B cell (primary cell): ENCODE measurements at regions not wholly inside any gene's neighbourhood (a gene's known extent, or its start where the extent isn't known, plus 50 kb on each side); places are given as distances from the start of the nearest gene placed in this dataset.

ENCODE experiments used
- ATAC-seq: fragments of 200-7000 bp; cut with Tn5 transposase; one replicate; pipeline ENCODE4 v1.10.0; 2021; ENCODE audit warnings: low read depth, mild to moderate bottlenecking, moderate number of reproducible peaks, moderate library complexity
- CTCF ChIA-PET: fragments of 350-600 bp; sonication (Branson Sonifier 250); formaldehyde crosslinking; loops from one replicate; lab custom pipeline; 2021; ENCODE audit warnings: antibody characterized with exemption, inconsistent platforms; lab: Charles Lee
- POLR2A ChIA-PET: fragments of 350-600 bp; sonication (Branson Sonifier 250); formaldehyde crosslinking; loops from one replicate; lab custom pipeline; 2021; ENCODE audit warnings: antibody characterized with exemption; lab: Charles Lee
- DNase-seq: peaks from one replicate; pipeline ENCODE4 v3.0.0; 2013
- H2AFZ ChIP-seq: 2 replicates; pipeline ENCODE4 v1.6.1; 2012; ENCODE audit warnings: mild to moderate bottlenecking, low read depth, low read length; ENCODE audit not compliant: insufficient read depth, poor library complexity, severe bottlenecking
- H3K27ac ChIP-seq, 2 donors: 1 replicate in 1 of 2; 2 replicates in 1 of 2; pipeline ENCODE4 v1.5.1; 2012 to 2013; ENCODE audit warnings: low read length in 2 of 2, mild to moderate bottlenecking in 2 of 2, moderate library complexity in 1 of 2
- H3K27me3 ChIP-seq, 4 experiments: fragments of 200-600 bp in 1 of 4; sonication (generic) in 1 of 4; replicated peaks in 1 of 4; 1 replicate in 2 of 4; 2 replicates in 2 of 4; pipeline versions ENCODE4 v1.6.1 to v1.7.0; 2013 to 2016; ENCODE audit warnings: low read length in 3 of 4, mild to moderate bottlenecking in 2 of 4, mixed read lengths in 1 of 4, moderate library complexity in 1 of 4; ENCODE audit not compliant: insufficient read depth in 4 of 4, control insufficient read depth in 3 of 4; ENCODE audit errors: control extremely low read depth in 1 of 4
- H3K36me3 ChIP-seq, 2 experiments: replicated peaks in 1 of 2; 1 replicate in 1 of 2; 2 replicates in 1 of 2; pipeline versions ENCODE4 v1.6.1 to v1.7.1; 2013; ENCODE audit warnings: low read length in 1 of 2; ENCODE audit not compliant: insufficient read depth in 2 of 2, control insufficient read depth in 1 of 2; ENCODE audit errors: control extremely low read depth in 1 of 2, extremely low read depth in 1 of 2
- H3K4me1 ChIP-seq, 2 donors: fragments of 200-600 bp in 1 of 2; sonication (generic) in 1 of 2; 1 replicate in 1 of 2; 2 replicates in 1 of 2; pipeline versions ENCODE4 v1.5.1 to v1.6.1; 2013 to 2017; ENCODE audit warnings: low read length in 2 of 2; ENCODE audit not compliant: control insufficient read depth in 2 of 2, insufficient read depth in 2 of 2
- H3K4me2 ChIP-seq: replicated peaks from 2 replicates; pipeline ENCODE3; 2012; ENCODE audit warnings: mild to moderate bottlenecking, low read depth, low read length; ENCODE audit not compliant: poor library complexity, severe bottlenecking
- H3K4me3 ChIP-seq, 5 experiments: fragments of 200-600 bp in 1 of 5; sonication (generic) in 1 of 5; 1 replicate in 3 of 5; 2 replicates in 2 of 5; pipeline versions ENCODE4 v1.5.1 to v1.7.0; 2011 to 2016; ENCODE audit warnings: low read length in 4 of 5, mild to moderate bottlenecking in 4 of 5, low read depth in 2 of 5, control low read depth in 1 of 5, moderate library complexity in 1 of 5; ENCODE audit not compliant: insufficient read depth in 1 of 5; ENCODE audit errors: control extremely low read depth in 1 of 5, extremely low read depth in 1 of 5
- H3K79me2 ChIP-seq: fragments of 200-600 bp; sonication (generic); one replicate; pipeline ENCODE4 v1.6.0; 2016; ENCODE audit warnings: low read length; ENCODE audit not compliant: control insufficient read depth, insufficient read depth
- H3K9ac ChIP-seq: fragments of 200-600 bp; sonication (generic); 2 replicates; pipeline ENCODE4 v1.6.1; 2017; ENCODE audit warnings: mild to moderate bottlenecking, low read length, moderate library complexity
- H3K9me3 ChIP-seq, 3 donors: one replicate each; pipeline versions ENCODE4 v1.6.1 to v1.7.1; 2013; ENCODE audit warnings: low read length in 2 of 3; ENCODE audit not compliant: control insufficient read depth in 2 of 3, insufficient read depth in 1 of 3; ENCODE audit errors: control extremely low read depth in 1 of 3
- H4K20me1 ChIP-seq: 2 replicates; pipeline ENCODE4 v1.6.0; 2012; ENCODE audit warnings: mild to moderate bottlenecking, low read length; ENCODE audit not compliant: insufficient read depth, control insufficient read depth, poor library complexity, severe bottlenecking
- H3K27ac Mint-ChIP-seq: one replicate; pipeline ENCODE4 v1.8.0; 2021; ENCODE audit warnings: mixed read lengths
- H3K27me3 Mint-ChIP-seq: one replicate; pipeline ENCODE4 v1.8.0; 2021; ENCODE audit warnings: mixed read lengths
- H3K4me1 Mint-ChIP-seq: one replicate; pipeline ENCODE4 v1.8.0; 2021; ENCODE audit warnings: mixed read lengths
- H3K4me3 Mint-ChIP-seq: one replicate; pipeline ENCODE4 v1.8.0; 2021; ENCODE audit warnings: mixed read lengths
- H3K9me3 Mint-ChIP-seq: one replicate; pipeline ENCODE4 v1.8.0; 2022; ENCODE audit warnings: mixed read lengths; ENCODE audit not compliant: insufficient read depth
- CTCF ChIP-seq: fragments of 200-600 bp; IDR thresholded peaks from one replicate; pipeline ENCODE4 v1.8.0; 2022; ENCODE audit warnings: antibody characterized with exemption, mild to moderate bottlenecking
- EZH2 ChIP-seq: IDR thresholded peaks from 2 replicates; pipeline ENCODE4 v1.6.1; 2012; ENCODE audit warnings: borderline replicate concordance, low read depth, mild to moderate bottlenecking, moderate library complexity, low read length; ENCODE audit not compliant: insufficient read depth, poor library complexity, severe bottlenecking
- WGBS: methylation state at CpG from one replicate; pipeline ENCODE4 v1.1.5; 2013; ENCODE audit warnings: missing lambda C conversion rate; ENCODE audit not compliant: insufficient coverage; 5-methylcytosine and 5-hydroxymethylcytosine counted together
- intact Hi-C: fragments of 100-400 bp; cut with micrococcal nuclease; formaldehyde crosslinking; loops from one replicate; pipeline ENCODE4 v1.10.0; 2022

DNA sequence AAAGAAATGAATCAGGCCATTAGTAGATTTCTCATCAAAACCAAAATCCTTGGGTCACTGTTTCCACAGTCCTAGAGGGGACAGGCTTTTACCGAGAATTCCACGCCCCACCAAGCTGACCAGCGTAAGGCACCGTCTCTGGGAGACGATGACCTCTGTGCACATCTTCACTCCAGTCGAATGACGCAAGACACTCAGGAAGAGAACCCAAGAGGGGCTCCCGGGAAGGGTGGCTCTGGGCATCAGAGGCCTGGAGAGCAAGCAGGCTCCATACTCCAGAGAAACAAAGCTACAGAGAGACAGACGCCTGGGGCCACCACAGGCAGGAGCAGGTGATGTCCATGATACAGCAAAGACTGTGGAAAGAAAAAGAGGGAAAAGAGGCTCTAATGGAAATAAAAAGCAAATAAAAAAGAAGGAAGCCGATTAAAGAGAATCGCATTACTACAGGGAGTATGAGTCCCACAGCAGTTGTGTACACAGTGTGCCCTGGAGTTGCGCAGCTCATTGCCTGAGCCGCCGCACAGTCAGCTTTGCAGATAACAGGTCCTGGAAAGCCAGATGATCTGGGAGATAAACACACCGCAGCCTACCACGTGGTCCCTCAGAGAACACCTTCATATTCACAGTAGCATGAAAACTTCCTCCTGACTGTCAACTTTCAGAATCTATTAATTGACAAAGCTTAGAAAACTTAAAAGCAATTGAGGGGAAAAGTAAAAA is 572.7 kb upstream of the SALL3 start:
- 72% methylated on average over 12 of the region's 16 CpGs for WGBS
- ATAC-seq (no peak), DNase-seq (no peak)
- Histone ChIP-seq H3K9me3 (peaks cover 0 to 15% (median 0%) of the 10 kb centered on the region in 3 donors), H2AFZ (no peak overlapping the region), H3K79me2 (no peaks in the 10 kb centered on the region), H3K27ac (no peak overlapping the region), H3K4me1 (no peaks in the 10 kb centered on the region), H3K36me3 (no peaks in the 10 kb centered on the region), H3K27me3 (peaks cover 0 to 3% (median 0%) of the 10 kb centered on the region in 4 experiments), H3K4me2 (no peak overlapping the region), H3K9ac (no peak overlapping the region), H3K4me3 (no peak overlapping the region), H4K20me1 (no peaks in the 10 kb centered on the region)
- POLR2A ChIA-PET = no interaction called here
- TF ChIP-seq EZH2 = no peak
- no peak for TF ChIP-seq CTCF
- Mint-ChIP-seq H3K4me3 (no peak overlapping the region), H3K9me3 (peaks cover 2% of the 10 kb centered on the region), H3K4me1 (no peaks in the 10 kb centered on the region), H3K27me3 (no peaks in the 10 kb centered on the region), H3K27ac (no peak overlapping the region)
- intact Hi-C loops = no loop called here
- CTCF ChIA-PET = no interaction called here

GRCh38 chr18:78407466-78407844 is 572.2 kb upstream of the SALL3 start:
- TF ChIP-seq EZH2 = no peak
- no peak for TF ChIP-seq CTCF
- POLR2A ChIA-PET = no interaction called here
- WGBS = 17% methylated on average over 1 of the region's 4 CpGs
- H3K27me3 Mint-ChIP-seq = no peaks in the 10 kb centered on the region
- ATAC-seq (no peak), DNase-seq (no peak)
- no peak overlapping the region for H3K27ac Mint-ChIP-seq
- H3K9me3 Mint-ChIP-seq = no peaks in the 10 kb centered on the region
- intact Hi-C loops = no loop called here
- no peaks in the 10 kb centered on the region for H3K4me1 ChIP-seq
- H3K27ac ChIP-seq = no peak overlapping the region
- H3K27me3 ChIP-seq = peaks cover 0 to 3% (median 0%) of the 10 kb centered on the region in 4 experiments
- peaks cover 0 to 14% (median 0%) of the 10 kb centered on the region in 3 donors for H3K9me3 ChIP-seq
- no peaks in the 10 kb centered on the region for H3K79me2 ChIP-seq
- H2AFZ ChIP-seq = no peak overlapping the region
- H3K9ac ChIP-seq = no peak overlapping the region
- H3K4me2 ChIP-seq = no peak overlapping the region
- no peak overlapping the region for H3K4me3 Mint-ChIP-seq
- no peak overlapping the region for H3K4me3 ChIP-seq
- CTCF ChIA-PET = no interaction called here
- H3K36me3 ChIP-seq = no peaks in the 10 kb centered on the region
- H3K4me1 Mint-ChIP-seq = no peaks in the 10 kb centered on the region
- no peaks in the 10 kb centered on the region for H4K20me1 ChIP-seq
